Vagina (tissue), 2 donors: ENCODE measurements at regions not wholly inside any gene's neighbourhood (a gene's known extent, or its start where the extent isn't known, plus 50 kb on each side); places are given as distances from the start of the nearest gene placed in this dataset.

ENCODE experiments used
- DNase-seq, 2 donors: peaks; one replicate each; pipeline ENCODE4 v3.0.0-alpha.2; 2017; ENCODE audit errors: extremely low spot score in 2 of 2
- H3K27ac ChIP-seq: fragments of 200-600 bp; sonication (generic); one replicate; pipeline ENCODE4 v1.5.1; 2019
- H3K27me3 ChIP-seq: fragments of 200-600 bp; sonication (generic); one replicate; pipeline ENCODE4 v1.5.1; 2019
- H3K36me3 ChIP-seq, 2 donors: fragments of 200-600 bp; sonication (generic); one replicate each; pipeline ENCODE4 v1.5.1; 2017 to 2019
- H3K4me1 ChIP-seq: fragments of 200-600 bp; sonication (generic); one replicate; pipeline ENCODE4 v1.5.1; 2019
- H3K4me3 ChIP-seq, 2 donors: fragments of 200-600 bp; sonication (generic); 1 replicate in 1 of 2; 2 replicates in 1 of 2; pipeline ENCODE4 v1.5.1; 2016 to 2019
- H3K9me3 ChIP-seq: fragments of 200-600 bp; sonication (generic); one replicate; pipeline ENCODE4 v1.5.1; 2019
- POLR2A ChIP-seq, 2 donors: fragments of 450-650 bp; IDR thresholded peaks; one replicate each; pipeline ENCODE4 v1.6.1; 2017; ENCODE audit warnings: antibody characterized with exemption in 2 of 2, mild to moderate bottlenecking in 2 of 2, moderate library complexity in 2 of 2
- POLR2AphosphoS5 ChIP-seq, 2 donors: sonication (generic); formaldehyde crosslinking; IDR thresholded peaks; one replicate each; pipeline ENCODE4 v1.9.0; 2017; ENCODE audit warnings: antibody characterized with exemption in 2 of 2, mild to moderate bottlenecking in 2 of 2, low read depth in 1 of 2; ENCODE audit not compliant: insufficient read depth in 1 of 2
- intact Hi-C: fragments of 100-400 bp; cut with DNase I; formaldehyde crosslinking; loops from one replicate; pipeline ENCODE4 v1.15.1; 2023
- TF ChIP-seq, protein P1 (sequence below), 3 experiments: fragments of 450-650 bp in 2 of 3; fragments of 200-600 bp in 1 of 3; sonication (generic) in 1 of 3; IDR thresholded peaks; one replicate each; pipeline ENCODE4 v1.5.1; 2017 to 2019; ENCODE audit warnings: antibody characterized with exemption in 3 of 3, mild to moderate bottlenecking in 2 of 3, moderate library complexity in 2 of 3

DNA sequence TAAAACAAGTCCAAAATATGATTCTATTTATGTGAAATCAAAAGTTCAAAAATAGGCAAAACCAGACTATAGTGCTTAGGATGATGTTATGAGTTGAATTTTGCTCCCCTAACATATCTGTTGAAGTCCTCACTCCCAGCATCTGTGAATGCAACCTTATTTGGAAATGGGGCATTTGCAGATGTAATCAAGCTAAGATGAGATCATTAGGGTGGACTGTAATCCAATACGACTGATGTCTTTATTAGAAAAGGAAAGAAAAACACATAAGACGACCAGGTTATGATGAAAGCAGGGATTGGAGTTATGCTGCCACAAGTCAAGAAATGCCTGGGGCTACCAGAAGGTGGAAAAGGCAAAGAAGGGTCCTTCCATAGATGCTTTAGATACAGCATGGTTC, 110.5 kb upstream of the CCDC39 start:
- H3K9me3 ChIP-seq = no peaks in the 10 kb centered on the region
- intact Hi-C loops = no loop called here
- DNase-seq = no peak
- no peak overlapping the region for H3K27ac ChIP-seq
- no peaks in the 10 kb centered on the region for H3K36me3 ChIP-seq
- H3K27me3 ChIP-seq = no peaks in the 10 kb centered on the region
- H3K4me1 ChIP-seq = no peaks in the 10 kb centered on the region
- no peak overlapping the region for H3K4me3 ChIP-seq
- TF ChIP-seq POLR2A (IDR thresholded peaks at IDR 0.05) (no peak), POLR2AphosphoS5 (IDR thresholded peaks at IDR 0.05; ENCODE audit: insufficient read depth in 1 of 2, low read depth in 1 of 2) (no peak)
- TF ChIP-seq, protein P1, sequence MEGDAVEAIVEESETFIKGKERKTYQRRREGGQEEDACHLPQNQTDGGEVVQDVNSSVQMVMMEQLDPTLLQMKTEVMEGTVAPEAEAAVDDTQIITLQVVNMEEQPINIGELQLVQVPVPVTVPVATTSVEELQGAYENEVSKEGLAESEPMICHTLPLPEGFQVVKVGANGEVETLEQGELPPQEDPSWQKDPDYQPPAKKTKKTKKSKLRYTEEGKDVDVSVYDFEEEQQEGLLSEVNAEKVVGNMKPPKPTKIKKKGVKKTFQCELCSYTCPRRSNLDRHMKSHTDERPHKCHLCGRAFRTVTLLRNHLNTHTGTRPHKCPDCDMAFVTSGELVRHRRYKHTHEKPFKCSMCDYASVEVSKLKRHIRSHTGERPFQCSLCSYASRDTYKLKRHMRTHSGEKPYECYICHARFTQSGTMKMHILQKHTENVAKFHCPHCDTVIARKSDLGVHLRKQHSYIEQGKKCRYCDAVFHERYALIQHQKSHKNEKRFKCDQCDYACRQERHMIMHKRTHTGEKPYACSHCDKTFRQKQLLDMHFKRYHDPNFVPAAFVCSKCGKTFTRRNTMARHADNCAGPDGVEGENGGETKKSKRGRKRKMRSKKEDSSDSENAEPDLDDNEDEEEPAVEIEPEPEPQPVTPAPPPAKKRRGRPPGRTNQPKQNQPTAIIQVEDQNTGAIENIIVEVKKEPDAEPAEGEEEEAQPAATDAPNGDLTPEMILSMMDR (IDR thresholded peaks at IDR 0.05) = no peak

DNA sequence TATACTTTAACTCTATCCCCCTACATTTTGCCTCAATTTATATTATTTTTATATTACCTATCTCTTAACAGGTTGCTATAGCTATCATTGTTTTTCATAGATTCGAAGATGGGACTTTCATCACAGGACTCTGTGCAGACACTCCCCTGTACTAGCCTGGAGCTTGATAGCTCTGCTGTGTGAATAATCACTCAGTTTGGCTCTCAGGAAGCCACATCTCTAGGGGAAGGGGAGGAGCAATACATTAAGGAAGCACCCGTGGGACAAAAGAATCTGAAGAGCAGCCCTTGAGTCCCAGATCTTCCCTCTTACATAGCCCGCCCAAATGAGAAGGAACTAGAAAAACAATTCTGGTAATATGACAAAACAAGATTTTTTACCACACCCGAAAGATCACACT, 114.3 kb upstream of the FXR1 start:
- H3K9me3 ChIP-seq = no peaks in the 10 kb centered on the region
- H3K4me3 ChIP-seq = no peak overlapping the region
- no peaks in the 10 kb centered on the region for H3K27me3 ChIP-seq
- no peak overlapping the region for H3K27ac ChIP-seq
- TF ChIP-seq POLR2AphosphoS5 (IDR thresholded peaks at IDR 0.05; ENCODE audit: insufficient read depth in 1 of 2, low read depth in 1 of 2) = no peak
- TF ChIP-seq, protein P1 (IDR thresholded peaks at IDR 0.05) = no peak
- no peak for TF ChIP-seq POLR2A (IDR thresholded peaks at IDR 0.05)
- intact Hi-C loops = no loop called here
- H3K4me1 ChIP-seq = no peaks in the 10 kb centered on the region
- DNase-seq = no peak
- no peaks in the 10 kb centered on the region for H3K36me3 ChIP-seq

DNA sequence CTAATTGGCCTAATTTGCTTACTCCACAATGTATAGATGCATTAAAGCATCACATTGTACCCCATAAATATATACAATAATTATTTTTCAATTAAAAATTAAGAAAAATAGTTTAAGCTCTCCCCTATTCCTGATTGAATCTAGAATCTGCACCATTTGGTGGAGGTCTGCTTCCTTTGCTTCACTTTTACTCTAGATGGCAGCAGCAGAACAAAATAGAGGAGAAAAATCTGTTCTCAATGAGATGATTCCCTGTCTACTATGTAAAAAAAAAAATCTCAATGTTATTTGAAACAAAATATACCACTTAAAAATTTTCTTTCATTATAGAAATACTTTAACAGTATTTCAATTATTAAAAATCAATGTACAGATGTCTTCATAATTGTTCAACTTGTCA, 109.6 kb upstream of the FXR1 start:
- H3K9me3 ChIP-seq = no peaks in the 10 kb centered on the region
- no peak for DNase-seq
- H3K36me3 ChIP-seq = no peaks in the 10 kb centered on the region
- H3K27me3 ChIP-seq = no peaks in the 10 kb centered on the region
- no peak overlapping the region for H3K4me3 ChIP-seq
- TF ChIP-seq POLR2AphosphoS5 (IDR thresholded peaks at IDR 0.05; ENCODE audit: insufficient read depth in 1 of 2, low read depth in 1 of 2) (no peak), POLR2A (IDR thresholded peaks at IDR 0.05) (no peak)
- TF ChIP-seq, protein P1 (IDR thresholded peaks at IDR 0.05) = no peak
- H3K4me1 ChIP-seq = no peaks in the 10 kb centered on the region
- no peak overlapping the region for H3K27ac ChIP-seq
- intact Hi-C loops = no loop called here

DNA sequence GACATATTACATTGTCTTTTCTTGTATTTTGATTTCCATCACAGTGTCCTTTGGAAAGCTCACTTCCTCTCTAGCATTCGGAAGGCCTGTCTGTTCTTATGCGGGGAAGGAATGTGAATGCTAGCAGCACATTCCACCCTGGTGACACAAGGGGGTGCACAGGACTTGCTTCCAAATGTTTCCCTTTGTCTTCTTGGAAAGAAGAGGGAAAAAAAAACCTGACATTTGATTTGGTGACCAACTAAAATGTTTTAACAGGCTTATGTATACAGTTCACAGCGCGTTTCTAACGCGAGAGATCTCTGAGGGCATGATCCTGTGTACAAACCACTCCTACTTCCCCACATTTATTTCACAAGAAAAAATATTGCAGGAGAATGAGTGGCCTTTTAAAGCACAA, 107.6 kb upstream of the FXR1 start:
- Histone ChIP-seq H3K4me3 (no peak overlapping the region), H3K9me3 (no peaks in the 10 kb centered on the region), H3K27me3 (no peaks in the 10 kb centered on the region), H3K36me3 (no peaks in the 10 kb centered on the region), H3K27ac (no peak overlapping the region), H3K4me1 (no peaks in the 10 kb centered on the region)
- intact Hi-C loops = no loop called here
- DNase-seq = no peak
- no peak for TF ChIP-seq POLR2A (IDR thresholded peaks at IDR 0.05)
- TF ChIP-seq POLR2AphosphoS5 (IDR thresholded peaks at IDR 0.05; ENCODE audit: insufficient read depth in 1 of 2, low read depth in 1 of 2) = no peak
- TF ChIP-seq, protein P1 (IDR thresholded peaks at IDR 0.05) = peak in 2 of 3 experiments; percentile 13 to 23

DNA sequence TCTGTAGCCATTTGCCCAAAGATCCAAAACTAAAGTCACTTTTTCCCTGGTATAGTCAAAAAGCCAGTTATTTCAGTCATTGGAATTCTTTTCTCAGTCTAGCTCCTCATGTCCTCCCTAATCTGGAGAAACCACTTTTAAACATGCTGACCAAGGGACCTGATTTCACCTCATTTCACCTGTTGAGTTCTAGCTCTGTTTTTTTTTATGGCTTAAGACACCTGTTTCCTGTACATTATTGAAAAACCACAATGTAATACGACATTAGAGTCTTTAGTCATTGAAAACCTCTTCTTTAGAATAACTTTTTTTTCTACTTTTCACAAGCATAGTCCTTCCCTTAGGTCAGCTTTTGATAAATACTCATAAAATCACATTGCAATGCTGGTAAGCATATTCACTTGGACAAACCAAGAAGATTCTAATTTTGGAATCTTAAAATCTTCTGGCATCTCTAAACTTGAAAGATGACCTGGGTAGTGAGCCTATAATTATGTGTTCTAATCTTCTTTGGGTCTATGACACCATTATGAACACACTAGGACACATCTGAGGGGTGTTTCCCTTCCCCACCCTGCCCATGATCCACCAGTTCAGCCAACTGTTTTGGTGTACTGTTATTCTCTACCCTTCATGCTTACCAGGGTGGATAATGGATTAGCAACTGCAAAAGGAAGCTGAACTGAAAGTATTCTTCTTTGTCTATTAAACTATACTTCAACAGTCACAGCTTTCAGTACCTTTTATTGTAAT, 103.5 kb upstream of the FXR1 start:
- TF ChIP-seq, protein P1 (IDR thresholded peaks at IDR 0.05) = no peak
- TF ChIP-seq POLR2AphosphoS5 (IDR thresholded peaks at IDR 0.05; ENCODE audit: insufficient read depth in 1 of 2, low read depth in 1 of 2) (no peak), POLR2A (IDR thresholded peaks at IDR 0.05) (no peak)
- Histone ChIP-seq H3K36me3 (no peaks in the 10 kb centered on the region), H3K27ac (no peak overlapping the region), H3K4me1 (no peaks in the 10 kb centered on the region), H3K4me3 (no peak overlapping the region), H3K27me3 (no peaks in the 10 kb centered on the region), H3K9me3 (no peaks in the 10 kb centered on the region)
- DNase-seq = no peak
- intact Hi-C loops = no loop called here
